Endothelial cell (in vitro differentiated cells): ENCODE measurements at regions not wholly inside any gene's neighbourhood (a gene's known extent, or its start where the extent isn't known, plus 50 kb on each side); places are given as distances from the start of the nearest gene placed in this dataset.

Experiments used
- DNase-seq: peaks from one replicate; pipeline ENCODE4 v3.0.0; 2021; ENCODE audit warnings: low spot score
- H3K27ac Mint-ChIP-seq: one replicate; pipeline ENCODE4 v1.8.0; 2021; ENCODE audit warnings: mixed read lengths, inconsistent platforms; ENCODE audit not compliant: unreplicated experiment
- H3K27me3 Mint-ChIP-seq: one replicate; pipeline ENCODE4 v1.8.0; 2021; ENCODE audit warnings: mild to moderate bottlenecking, moderate library complexity, mixed read lengths, inconsistent platforms; ENCODE audit not compliant: unreplicated experiment
- H3K36me3 Mint-ChIP-seq: one replicate; pipeline ENCODE4 v1.8.0; 2021; ENCODE audit warnings: mild to moderate bottlenecking, low read depth, mixed read lengths, inconsistent platforms; ENCODE audit not compliant: unreplicated experiment
- H3K4me1 Mint-ChIP-seq: one replicate; pipeline ENCODE4 v1.8.0; 2021; ENCODE audit warnings: mild to moderate bottlenecking, mixed read lengths, inconsistent platforms; ENCODE audit not compliant: unreplicated experiment
- H3K4me3 Mint-ChIP-seq: one replicate; pipeline ENCODE4 v1.8.0; 2021; ENCODE audit warnings: mild to moderate bottlenecking, mixed read lengths, inconsistent platforms; ENCODE audit not compliant: unreplicated experiment
- H3K9me3 Mint-ChIP-seq: one replicate; pipeline ENCODE4 v1.8.0; 2021; ENCODE audit warnings: mixed read lengths, inconsistent platforms; ENCODE audit not compliant: unreplicated experiment
- TF ChIP-seq, protein P1 (sequence below): fragments of 200-600 bp; sonication (generic); IDR thresholded peaks from one replicate; pipeline ENCODE4 v1.5.0; 2021; ENCODE audit warnings: antibody characterized with exemption; ENCODE audit not compliant: unreplicated experiment

DNA sequence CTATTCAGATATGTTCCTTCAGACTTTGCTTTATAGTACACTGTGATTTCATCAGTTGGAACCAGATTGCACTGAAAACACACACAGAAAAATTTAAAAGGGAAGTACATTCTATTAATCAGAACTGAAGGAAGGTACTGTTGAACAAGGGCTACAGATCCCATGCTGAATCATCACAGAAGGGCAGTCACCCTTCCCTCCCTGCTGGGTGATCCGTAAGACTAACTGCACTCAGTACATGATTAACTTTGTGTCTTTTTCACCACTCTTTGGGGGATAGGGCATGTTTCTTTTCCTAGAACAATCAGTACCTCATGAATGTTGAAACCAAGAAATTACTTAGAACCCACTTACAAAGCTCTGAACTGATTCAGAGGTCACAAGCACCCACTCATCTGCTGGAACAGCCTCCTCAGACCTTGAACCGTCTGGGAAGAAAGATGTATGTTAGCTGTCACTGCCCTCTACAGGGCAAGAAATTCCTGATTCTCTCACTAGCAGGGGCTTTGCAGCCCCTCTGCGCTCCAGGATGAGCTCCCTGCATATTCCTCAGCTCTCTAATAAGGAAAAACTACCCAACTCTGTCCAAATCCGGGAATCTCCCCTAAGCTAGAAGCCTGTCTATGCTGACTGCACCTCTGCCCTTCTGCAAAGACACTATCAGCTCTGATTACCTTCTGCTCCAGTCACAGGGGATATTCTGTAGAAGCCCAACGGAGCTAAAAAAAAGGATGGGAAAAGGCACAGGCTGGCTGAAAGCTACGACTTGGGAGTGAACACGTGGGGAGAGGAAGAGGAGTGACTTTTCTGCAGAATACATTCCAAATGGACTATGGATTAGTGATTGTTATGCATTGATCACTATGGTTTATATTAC lies 51.0 kb downstream of the IARS1 start:
- Mint-ChIP-seq H3K27ac (no peak overlapping the region), H3K36me3 (peaks cover 55% of the 10 kb centered on the region), H3K4me1 (no peaks in the 10 kb centered on the region), H3K9me3 (no peaks in the 10 kb centered on the region), H3K4me3 (no peak overlapping the region), H3K27me3 (no peaks in the 10 kb centered on the region)
- TF ChIP-seq, protein P1, sequence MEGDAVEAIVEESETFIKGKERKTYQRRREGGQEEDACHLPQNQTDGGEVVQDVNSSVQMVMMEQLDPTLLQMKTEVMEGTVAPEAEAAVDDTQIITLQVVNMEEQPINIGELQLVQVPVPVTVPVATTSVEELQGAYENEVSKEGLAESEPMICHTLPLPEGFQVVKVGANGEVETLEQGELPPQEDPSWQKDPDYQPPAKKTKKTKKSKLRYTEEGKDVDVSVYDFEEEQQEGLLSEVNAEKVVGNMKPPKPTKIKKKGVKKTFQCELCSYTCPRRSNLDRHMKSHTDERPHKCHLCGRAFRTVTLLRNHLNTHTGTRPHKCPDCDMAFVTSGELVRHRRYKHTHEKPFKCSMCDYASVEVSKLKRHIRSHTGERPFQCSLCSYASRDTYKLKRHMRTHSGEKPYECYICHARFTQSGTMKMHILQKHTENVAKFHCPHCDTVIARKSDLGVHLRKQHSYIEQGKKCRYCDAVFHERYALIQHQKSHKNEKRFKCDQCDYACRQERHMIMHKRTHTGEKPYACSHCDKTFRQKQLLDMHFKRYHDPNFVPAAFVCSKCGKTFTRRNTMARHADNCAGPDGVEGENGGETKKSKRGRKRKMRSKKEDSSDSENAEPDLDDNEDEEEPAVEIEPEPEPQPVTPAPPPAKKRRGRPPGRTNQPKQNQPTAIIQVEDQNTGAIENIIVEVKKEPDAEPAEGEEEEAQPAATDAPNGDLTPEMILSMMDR, result no peak
- peak; percentile 24 for DNase-seq

DNA sequence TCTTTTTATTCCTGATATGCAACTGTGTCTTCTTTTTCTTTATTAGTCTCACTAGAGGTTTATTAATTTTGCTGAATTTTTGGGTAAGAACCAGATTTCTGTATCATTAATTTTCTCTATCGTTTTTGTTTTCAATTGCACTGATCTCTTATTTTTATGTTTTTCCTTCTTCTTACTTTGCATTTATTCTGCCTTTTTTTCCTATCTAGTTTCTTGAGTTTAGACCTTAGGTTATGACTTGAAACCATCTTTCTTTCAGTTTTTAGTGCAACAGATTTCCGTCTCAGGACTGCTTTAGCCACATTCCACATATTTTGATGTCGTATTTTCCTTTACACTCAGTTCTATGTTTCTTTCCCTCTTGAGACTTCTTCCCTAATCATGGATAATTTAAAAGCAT lies 56.6 kb downstream of the IARS1 start:
- peaks cover 22% of the 10 kb centered on the region for H3K36me3 Mint-ChIP-seq
- TF ChIP-seq, protein P1, result no peak

DNA sequence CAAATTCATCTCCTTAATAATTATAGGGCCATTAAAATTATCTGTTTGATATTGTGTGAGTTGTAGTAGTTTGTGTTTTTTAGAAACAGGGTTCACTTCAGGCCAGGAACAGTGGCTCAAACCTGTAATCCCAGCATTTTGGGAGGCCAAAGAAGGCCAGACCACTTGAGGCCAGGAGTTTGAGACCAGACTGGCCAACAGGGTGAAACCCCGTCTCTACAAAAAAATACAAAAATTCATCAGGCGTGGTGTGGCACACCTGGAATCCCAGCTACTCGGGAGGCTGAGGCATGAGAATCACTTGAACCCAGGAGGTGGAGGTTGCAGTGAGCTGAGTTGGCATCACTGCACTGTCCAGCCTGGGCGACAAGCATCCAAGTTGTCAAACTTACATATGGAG lies 57.0 kb downstream of the IARS1 start:
- H3K27ac Mint-ChIP-seq, result no peak overlapping the region
- peaks cover 17% of the 10 kb centered on the region for H3K36me3 Mint-ChIP-seq
- TF ChIP-seq, protein P1, result no peak
- H3K4me1 Mint-ChIP-seq, result no peaks in the 10 kb centered on the region
- no peak for DNase-seq
- H3K27me3 Mint-ChIP-seq, result no peaks in the 10 kb centered on the region
- H3K9me3 Mint-ChIP-seq, result no peaks in the 10 kb centered on the region
- no peak overlapping the region for H3K4me3 Mint-ChIP-seq

More for the DNA sequence above, 56.6 kb downstream of the IARS1 start:
- Mint-ChIP-seq H3K4me3 (no peak overlapping the region), H3K27ac (no peak overlapping the region), H3K27me3 (no peaks in the 10 kb centered on the region), H3K4me1 (no peaks in the 10 kb centered on the region), H3K9me3 (no peaks in the 10 kb centered on the region)
- DNase-seq, result no peak

DNA sequence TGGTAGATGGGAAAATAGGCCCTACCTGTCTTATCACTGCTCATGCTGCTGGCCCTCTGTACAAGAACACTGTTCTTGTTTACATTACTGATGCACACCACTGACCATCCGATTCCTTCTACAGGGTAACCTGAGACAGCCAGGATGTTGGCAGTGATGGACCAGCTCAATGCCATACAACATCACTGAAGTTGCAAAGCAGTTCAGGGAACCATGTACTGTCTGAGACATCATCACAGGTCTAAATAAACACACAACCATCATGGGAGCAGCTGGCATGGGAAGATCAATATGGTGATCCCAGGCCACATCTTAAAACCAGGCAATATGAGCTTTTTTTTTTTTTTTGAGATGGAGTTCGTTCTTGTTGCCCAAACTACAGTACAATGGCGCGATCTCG lies 59.0 kb downstream of the IARS1 start:
- no peak overlapping the region for H3K27ac Mint-ChIP-seq
- no peaks in the 10 kb centered on the region for H3K9me3 Mint-ChIP-seq
- H3K36me3 Mint-ChIP-seq, result peaks cover 4% of the 10 kb centered on the region
- TF ChIP-seq, protein P1, result no peak
- no peaks in the 10 kb centered on the region for H3K4me1 Mint-ChIP-seq
- DNase-seq, result no peak
- peak overlapping the region; percentile 47 for H3K4me3 Mint-ChIP-seq
- H3K27me3 Mint-ChIP-seq, result no peaks in the 10 kb centered on the region

DNA sequence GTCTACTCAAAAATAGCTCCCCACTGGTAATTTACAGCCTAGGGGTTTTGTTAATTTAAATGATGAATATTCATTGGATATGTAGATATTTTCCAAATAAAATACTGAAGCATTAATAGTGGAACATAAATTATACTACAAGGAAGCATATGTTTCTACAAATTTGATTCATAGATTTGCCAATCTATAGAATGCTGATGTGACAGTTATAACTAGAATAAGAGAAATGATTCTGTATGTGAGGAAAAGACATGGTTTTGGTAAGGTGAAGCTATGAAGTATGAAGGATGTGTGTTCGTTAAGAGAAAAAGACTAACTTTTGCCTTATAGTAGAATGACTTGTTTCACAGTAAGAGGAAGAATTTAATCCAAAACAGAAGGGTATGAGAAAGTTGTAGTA lies 61.3 kb downstream of the IARS1 start:
- Mint-ChIP-seq H3K27ac (no peak overlapping the region), H3K36me3 (peaks cover 11% of the 10 kb centered on the region), H3K4me3 (no peak overlapping the region), H3K4me1 (no peaks in the 10 kb centered on the region), H3K27me3 (no peaks in the 10 kb centered on the region), H3K9me3 (no peaks in the 10 kb centered on the region)
- TF ChIP-seq, protein P1, result no peak
- DNase-seq, result no peak
